HEK293 (cell line): ENCODE measurements at regions not wholly inside any gene's neighbourhood (a gene's known extent, or its start where the extent isn't known, plus 50 kb on each side); places are given as distances from the start of the nearest gene placed in this dataset.

Source experiments
- CTCF ChIA-PET: fragments of 350-600 bp; formaldehyde crosslinking; extraction: SDS; loops from one replicate; lab custom pipeline; 2021; ENCODE audit warnings: antibody characterized with exemption; lab: Yijun Ruan, JAX
- POLR2A ChIA-PET: fragments of 300-600 bp; formaldehyde crosslinking; extraction: SDS; loops from one replicate; lab custom pipeline; 2020; ENCODE audit warnings: antibody characterized with exemption, inconsistent platforms; lab: Yijun Ruan, JAX
- H3K27ac ChIP-seq: fragments of 200-500 bp; sonication (Bioruptor generic); 2 replicates; pipeline ENCODE4 v1.5.1; 2014; ENCODE audit warnings: low read depth, low read length, control low read depth, inconsistent platforms; ENCODE audit errors: extremely low read depth
- H3K36me3 ChIP-seq, 2 experiments: fragments of 200-500 bp in 1 of 2; sonication (Bioruptor generic) in 1 of 2; 1 replicate in 1 of 2; 2 replicates in 1 of 2; pipeline ENCODE4 v1.5.1; 2014 to 2017; ENCODE audit warnings: inconsistent platforms in 2 of 2, low read length in 2 of 2; ENCODE audit not compliant: control insufficient read depth in 2 of 2, insufficient read depth in 1 of 2
- H3K4me1 ChIP-seq: fragments of 200-500 bp; sonication (Bioruptor generic); 2 replicates; pipeline ENCODE4 v1.5.1; 2014; ENCODE audit warnings: mild to moderate bottlenecking, low read length, inconsistent platforms; ENCODE audit not compliant: control insufficient read depth, insufficient read depth
- H3K4me3 ChIP-seq: 2 replicates; pipeline ENCODE4 v1.5.1; 2011; ENCODE audit warnings: low read depth, mild to moderate bottlenecking, control low read depth, low read length, moderate library complexity
- H3K9me3 ChIP-seq: fragments of 200-500 bp; sonication (Bioruptor generic); 2 replicates; pipeline ENCODE4 v1.5.1; 2014; ENCODE audit warnings: low read depth, low read length, inconsistent platforms; ENCODE audit not compliant: control insufficient read depth, insufficient read depth
- BCL11B ChIP-seq: fragments of 450-650 bp; formaldehyde crosslinking; IDR thresholded peaks from 2 replicates; pipeline ENCODE4 v1.5.1; 2016; ENCODE audit warnings: low read depth, missing biosample characterization, missing genetic modification characterization
- EGR2 ChIP-seq: fragments of 450-650 bp; formaldehyde crosslinking; IDR thresholded peaks from 2 replicates; pipeline ENCODE4 v1.5.1; 2016; ENCODE audit warnings: low read depth, missing biosample characterization, missing genetic modification characterization
- FEZF1 ChIP-seq: fragments of 450-650 bp; formaldehyde crosslinking; IDR thresholded peaks from 2 replicates; pipeline ENCODE4 v1.5.1; 2016; ENCODE audit warnings: missing biosample characterization, missing genetic modification characterization
- HOXC10 ChIP-seq: sonication (generic); formaldehyde crosslinking; IDR thresholded peaks from 2 replicates; pipeline ENCODE4 v1.8.1; 2023; ENCODE audit warnings: mild to moderate bottlenecking, missing genetic modification reagents
- INSM2 ChIP-seq: fragments of 450-650 bp; formaldehyde crosslinking; IDR thresholded peaks from 2 replicates; pipeline ENCODE4 v1.5.1; 2016; ENCODE audit warnings: missing biosample characterization, missing genetic modification characterization
- KLF10 ChIP-seq: fragments of 450-650 bp; IDR thresholded peaks from 2 replicates; pipeline ENCODE4 v1.5.1; 2018; ENCODE audit warnings: missing biosample characterization, mild to moderate bottlenecking, missing genetic modification characterization
- KLF8 ChIP-seq: fragments of 450-650 bp; formaldehyde crosslinking; IDR thresholded peaks from 2 replicates; pipeline ENCODE4 v1.5.1; 2016; ENCODE audit warnings: missing biosample characterization, missing genetic modification characterization
- PATZ1 ChIP-seq: fragments of 450-650 bp; formaldehyde crosslinking; IDR thresholded peaks from 2 replicates; pipeline ENCODE4 v1.5.1; 2016; ENCODE audit warnings: missing biosample characterization, missing genetic modification characterization
- PRDM4 ChIP-seq: fragments of 450-650 bp; formaldehyde crosslinking; IDR thresholded peaks from 2 replicates; pipeline ENCODE4 v1.5.1; 2017; ENCODE audit warnings: missing biosample characterization, missing genetic modification characterization
- SETDB1 ChIP-seq: IDR thresholded peaks from one replicate; pipeline ENCODE4 v1.6.1; 2017; ENCODE audit warnings: mild to moderate bottlenecking, low read length, moderate library complexity, mixed read lengths; ENCODE audit not compliant: insufficient read length
- SP2 ChIP-seq: fragments of 450-650 bp; formaldehyde crosslinking; IDR thresholded peaks from 2 replicates; pipeline ENCODE4 v1.5.1; 2016; ENCODE audit warnings: missing biosample characterization, missing genetic modification characterization
- TCF7L2 ChIP-seq: IDR thresholded peaks from 2 replicates; pipeline ENCODE4 v1.6.1; 2011; ENCODE audit warnings: low read depth, mild to moderate bottlenecking, inconsistent platforms, low read length, moderate library complexity, borderline replicate concordance
- YY1 ChIP-seq: fragments of 450-650 bp; formaldehyde crosslinking; IDR thresholded peaks from 2 replicates; pipeline ENCODE4 v1.5.1; 2018; ENCODE audit warnings: missing biosample characterization, missing genetic modification characterization
- ZBTB7A ChIP-seq: fragments of 450-650 bp; formaldehyde crosslinking; IDR thresholded peaks from 2 replicates; pipeline ENCODE4 v1.5.1; 2016; ENCODE audit warnings: low read depth, missing biosample characterization, missing genetic modification characterization
- ZFP3 ChIP-seq: fragments of 450-650 bp; formaldehyde crosslinking; IDR thresholded peaks from 2 replicates; pipeline ENCODE4 v1.5.1; 2016; ENCODE audit warnings: low read depth, missing biosample characterization, missing genetic modification characterization
- ZNF10 ChIP-seq: fragments of 450-650 bp; formaldehyde crosslinking; IDR thresholded peaks from 2 replicates; pipeline ENCODE4 v1.5.1; 2017; ENCODE audit warnings: missing biosample characterization, missing genetic modification characterization
- ZNF132 ChIP-seq: fragments of 450-650 bp; formaldehyde crosslinking; IDR thresholded peaks from 2 replicates; pipeline ENCODE4 v1.5.1; 2017; ENCODE audit warnings: missing biosample characterization, missing genetic modification characterization, borderline replicate concordance
- ZNF157 ChIP-seq: fragments of 450-650 bp; formaldehyde crosslinking; IDR thresholded peaks from 2 replicates; pipeline ENCODE4 v1.5.1; 2016; ENCODE audit warnings: missing biosample characterization, missing genetic modification characterization
- ZNF214 ChIP-seq: fragments of 450-650 bp; formaldehyde crosslinking; IDR thresholded peaks from 2 replicates; pipeline ENCODE4 v1.5.1; 2017; ENCODE audit warnings: missing biosample characterization, mild to moderate bottlenecking, missing genetic modification characterization, borderline replicate concordance
- ZNF221 ChIP-seq: fragments of 450-650 bp; formaldehyde crosslinking; IDR thresholded peaks from 2 replicates; pipeline ENCODE4 v1.5.1; 2017; ENCODE audit warnings: missing biosample characterization, missing genetic modification characterization, borderline replicate concordance
- ZNF548 ChIP-seq: fragments of 450-650 bp; formaldehyde crosslinking; IDR thresholded peaks from 2 replicates; pipeline ENCODE4 v1.5.1; 2016; ENCODE audit warnings: missing biosample characterization, missing genetic modification characterization
- ZNF621 ChIP-seq: fragments of 450-650 bp; formaldehyde crosslinking; IDR thresholded peaks from 2 replicates; pipeline ENCODE4 v1.5.1; 2017; ENCODE audit warnings: missing biosample characterization, missing genetic modification characterization
- ZNF626 ChIP-seq: fragments of 450-650 bp; sonication (Bioruptor Pico); formaldehyde crosslinking; IDR thresholded peaks from 2 replicates; pipeline ENCODE4 v1.5.1; 2018; ENCODE audit warnings: missing biosample characterization, missing genetic modification characterization, inconsistent platforms
- ZNF768 ChIP-seq: fragments of 450-650 bp; formaldehyde crosslinking; IDR thresholded peaks from 2 replicates; pipeline ENCODE4 v1.5.1; 2018; ENCODE audit warnings: missing biosample characterization, mild to moderate bottlenecking, missing genetic modification characterization
- ZSCAN23 ChIP-seq: fragments of 450-650 bp; formaldehyde crosslinking; IDR thresholded peaks from 2 replicates; pipeline ENCODE4 v1.5.1; 2016; ENCODE audit warnings: missing biosample characterization, missing genetic modification characterization
- TF ChIP-seq, protein P1 (sequence below): fragments of 450-650 bp; formaldehyde crosslinking; IDR thresholded peaks from 2 replicates; pipeline ENCODE4 v1.5.1; 2017; ENCODE audit warnings: missing biosample characterization, missing genetic modification characterization

- Histone ChIP-seq H3K4me3 (no peak overlapping the region), H3K9me3 (no peaks in the 10 kb centered on the region), H3K27ac (no peak overlapping the region), H3K4me1 (no peaks in the 10 kb centered on the region), H3K36me3 (no peaks in the 10 kb centered on the region)
- CTCF ChIA-PET = no interaction called here
- POLR2A ChIA-PET = no interaction called here
- TF ChIP-seq PRDM4 (tag by site-specific recombination) (no peak), ZNF768 (tag by site-specific recombination) (no peak), ZNF10 (tag by site-specific recombination) (no peak), PATZ1 (tag by site-specific recombination) (no peak), SETDB1 (no peak), ZNF626 (no peak), FEZF1 (tag by site-specific recombination) (no peak), EGR2 (no peak), ZNF621 (tag by site-specific recombination) (no peak), INSM2 (tag by site-specific recombination) (no peak), ZFP3 (tag by site-specific recombination) (no peak), ZNF157 (tag by site-specific recombination) (no peak), KLF8 (no peak), ZBTB7A (tag by site-specific recombination) (no peak), YY1 (tag by site-specific recombination) (no peak), SP2 (tag by site-specific recombination) (no peak)
- TF ChIP-seq, protein P1, sequence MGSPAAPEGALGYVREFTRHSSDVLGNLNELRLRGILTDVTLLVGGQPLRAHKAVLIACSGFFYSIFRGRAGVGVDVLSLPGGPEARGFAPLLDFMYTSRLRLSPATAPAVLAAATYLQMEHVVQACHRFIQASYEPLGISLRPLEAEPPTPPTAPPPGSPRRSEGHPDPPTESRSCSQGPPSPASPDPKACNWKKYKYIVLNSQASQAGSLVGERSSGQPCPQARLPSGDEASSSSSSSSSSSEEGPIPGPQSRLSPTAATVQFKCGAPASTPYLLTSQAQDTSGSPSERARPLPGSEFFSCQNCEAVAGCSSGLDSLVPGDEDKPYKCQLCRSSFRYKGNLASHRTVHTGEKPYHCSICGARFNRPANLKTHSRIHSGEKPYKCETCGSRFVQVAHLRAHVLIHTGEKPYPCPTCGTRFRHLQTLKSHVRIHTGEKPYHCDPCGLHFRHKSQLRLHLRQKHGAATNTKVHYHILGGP = no peak
These were observed 879.3 kb upstream of the SLIT2 start for GRCh38 chr4:19372390-19372789.

DNA sequence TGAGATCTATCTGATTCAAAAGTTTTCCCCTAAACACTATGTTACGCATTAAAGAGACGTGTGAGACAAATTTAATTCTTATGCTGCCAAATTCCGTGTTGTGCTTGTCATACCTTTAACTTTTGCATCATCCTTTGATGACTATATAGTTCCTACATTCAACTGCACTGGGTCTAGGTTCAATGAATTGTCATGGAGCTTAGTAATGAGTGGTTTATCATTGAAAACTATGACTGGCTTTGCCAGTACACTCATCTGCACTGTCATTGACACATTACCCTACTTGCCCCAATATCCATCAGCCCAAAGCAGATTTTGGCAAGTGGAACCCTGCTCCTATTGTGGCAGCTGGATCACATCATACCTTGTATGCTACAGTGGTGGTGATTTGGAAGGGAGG, 882.9 kb upstream of the SLIT2 start:
- POLR2A ChIA-PET = no interaction called here
- no peak overlapping the region for H3K27ac ChIP-seq
- H3K36me3 ChIP-seq = no peaks in the 10 kb centered on the region
- H3K4me1 ChIP-seq = no peaks in the 10 kb centered on the region
- no peak for TF ChIP-seq ZNF132
- TF ChIP-seq ZNF214 = no peak
- TF ChIP-seq ZNF548 (tag by site-specific recombination) = no peak
- no peak for TF ChIP-seq KLF10 (tag by site-specific recombination)
- no peak for TF ChIP-seq ZBTB7A (tag by site-specific recombination)
- TF ChIP-seq PATZ1 (tag by site-specific recombination) = no peak
- TF ChIP-seq TCF7L2 = no peak
- TF ChIP-seq ZSCAN23 (tag by site-specific recombination) = no peak
- no peak for TF ChIP-seq HOXC10 (CRISPR knock-in tag)
- no peak for TF ChIP-seq BCL11B
- TF ChIP-seq ZNF221 (tag by site-specific recombination) = no peak
- no peaks in the 10 kb centered on the region for H3K9me3 ChIP-seq
- no peak overlapping the region for H3K4me3 ChIP-seq
- CTCF ChIA-PET = no interaction called here
